ENCODE measurements at regions not wholly inside any gene's neighbourhood (a gene's known extent, or its start where the extent isn't known, plus 50 kb on each side); places are given as distances from the start of the nearest gene placed in this dataset.

GRCh38 chr5:23639326-23639725 lies 131.9 kb downstream of the PRDM9 start:
- TF ChIP-seq POLR2A (IDR thresholded peaks at IDR 0.05) (no peak), CTCF (IDR thresholded peaks at IDR 0.05) (no peak)

Measured in heart left ventricle (tissue), 13 donors.